ENCODE measurements at regions not wholly inside any gene's neighbourhood (a gene's known extent, or its start where the extent isn't known, plus 50 kb on each side); places are given as distances from the start of the nearest gene placed in this dataset.
"Not testable (repeated sequence)": the region's sequence is repeated elsewhere in the genome, so short reads cannot be mapped to it uniquely, and the experiment has no call there.

- DNase-seq = not testable (repeated sequence)
These were observed 104.5 kb downstream of the ZNF33B start for GRCh38 chr10:42533866-42534265.

GRCh38 chr10:42532996-42533395 lies 105.4 kb downstream of the ZNF33B start:
- DNase-seq = no peak

- no peak for DNase-seq
These were observed 115.3 kb downstream of the ZNF33B start for GRCh38 chr10:42523098-42523497.

DNA sequence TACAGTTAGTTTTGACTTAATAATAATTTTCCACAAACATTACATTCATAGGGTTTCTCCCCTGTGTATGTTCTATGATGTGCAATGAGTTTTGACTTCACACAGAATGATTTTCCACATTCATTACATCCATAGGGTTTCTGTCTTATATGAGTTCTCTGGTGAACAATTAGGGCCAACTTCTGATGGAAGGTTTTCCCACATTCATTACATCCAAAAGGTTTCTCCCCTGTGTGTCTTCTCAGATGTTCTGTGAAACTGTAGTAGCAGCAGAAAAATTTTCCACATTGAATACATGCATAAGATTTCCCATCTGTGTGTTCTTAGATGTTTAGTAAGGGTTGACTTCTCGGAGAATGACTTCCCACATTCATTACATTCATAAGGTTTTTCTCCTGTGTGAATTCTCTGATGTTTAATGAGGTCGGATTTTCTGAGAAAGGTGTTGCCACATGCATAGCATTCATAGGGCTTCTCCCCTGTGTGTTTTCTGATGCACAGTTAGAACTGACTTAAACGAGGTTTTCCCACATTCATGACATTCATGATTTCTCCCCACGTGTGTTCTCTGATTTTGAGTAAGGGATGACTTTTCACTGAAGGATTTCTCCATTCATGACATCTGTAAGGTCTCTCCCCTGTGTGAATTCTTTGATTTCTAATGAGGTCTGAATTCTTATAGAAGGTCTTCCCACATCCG lies 118.5 kb downstream of the ZNF33B start:
- DNase-seq = no peak

DNA sequence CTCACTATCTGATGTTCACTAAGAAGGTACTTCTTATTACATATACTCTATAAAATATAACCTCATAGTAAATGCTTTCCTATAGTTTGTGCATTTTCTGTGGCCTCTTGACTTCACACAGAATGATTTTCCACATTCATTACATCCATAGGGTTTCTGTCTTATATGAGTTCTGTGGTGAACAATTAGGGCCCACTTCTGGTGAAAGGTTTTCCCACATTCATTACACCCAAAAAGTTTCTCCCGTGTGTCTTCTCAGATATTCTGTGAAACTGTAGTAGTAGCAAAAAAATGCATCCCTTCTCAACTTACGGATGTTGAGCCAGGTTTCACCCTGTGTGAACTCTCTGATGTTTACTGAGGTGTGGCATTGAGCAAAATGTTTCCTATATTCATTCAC lies 119.3 kb downstream of the ZNF33B start:
- DNase-seq = no peak

DNA sequence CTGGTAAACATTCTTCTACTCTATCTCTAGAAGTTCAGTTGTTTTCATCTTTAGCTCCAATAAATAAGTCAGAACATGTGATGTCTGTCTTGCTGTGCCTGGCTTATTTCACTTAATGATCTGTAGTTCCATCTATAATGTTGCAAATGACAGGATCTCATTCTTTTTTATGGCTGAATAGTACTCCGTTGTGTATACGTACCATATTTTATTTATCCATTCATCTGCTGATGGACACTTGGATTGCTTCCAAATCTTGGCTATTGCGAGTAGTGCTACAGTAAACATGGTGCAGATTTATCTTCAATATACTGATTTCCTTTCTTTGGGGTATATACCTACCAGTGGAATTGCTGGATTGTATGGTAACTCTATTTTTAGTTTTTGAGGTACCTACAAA lies 124.4 kb downstream of the ZNF33B start:
- no peak for DNase-seq

- DNase-seq = no peak
These were observed 146.6 kb downstream of the ZNF33B start for GRCh38 chr10:42491801-42492200.

- DNase-seq = no peak
These were observed 147.3 kb downstream of the ZNF33B start for GRCh38 chr10:42491001-42491592.

DNA sequence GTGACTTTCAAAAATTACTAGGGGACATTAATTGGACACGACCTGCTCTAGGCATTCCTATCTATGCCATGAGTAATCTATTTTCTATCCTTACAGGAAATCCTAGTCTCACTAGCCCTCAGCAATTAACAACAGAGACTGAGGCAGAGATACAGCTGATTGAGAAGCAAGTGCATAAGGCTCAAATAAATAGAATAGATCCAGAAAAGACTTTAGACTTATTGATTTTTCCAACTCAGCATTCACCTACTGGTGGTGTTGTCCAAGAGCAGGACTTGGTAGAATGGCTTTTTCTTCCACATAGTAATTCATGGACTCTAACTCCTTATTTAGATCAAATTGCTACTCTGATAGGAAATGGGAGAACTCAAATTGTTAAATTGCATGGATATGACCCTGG lies 148.0 kb downstream of the ZNF33B start:
- DNase-seq = no peak

GRCh38 chr10:42488416-42488815 lies 150.0 kb downstream of the ZNF33B start:
- DNase-seq = no peak

GRCh38 chr10:42482411-42482810 lies 156.0 kb downstream of the ZNF33B start:
- no peak for DNase-seq

DNA sequence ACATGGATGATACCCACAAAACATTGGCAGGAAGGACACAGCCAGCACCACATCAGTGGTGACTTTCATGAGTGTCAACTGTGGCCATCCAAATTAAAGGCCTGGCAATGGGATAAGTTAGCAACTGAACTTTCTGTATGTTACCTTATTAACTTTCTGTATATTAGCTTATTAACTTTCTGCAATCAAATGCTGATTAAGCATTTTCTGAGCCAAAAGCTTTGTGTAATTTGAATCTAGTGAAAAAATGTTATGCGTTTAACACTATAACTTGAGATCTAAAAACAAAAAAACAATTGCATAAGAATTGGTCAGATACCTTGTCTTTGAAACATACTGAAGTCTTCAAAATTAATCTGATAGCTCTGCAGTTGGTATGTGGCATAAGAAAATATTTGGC lies 159.3 kb downstream of the ZNF33B start:
- DNase-seq = no peak

DNA sequence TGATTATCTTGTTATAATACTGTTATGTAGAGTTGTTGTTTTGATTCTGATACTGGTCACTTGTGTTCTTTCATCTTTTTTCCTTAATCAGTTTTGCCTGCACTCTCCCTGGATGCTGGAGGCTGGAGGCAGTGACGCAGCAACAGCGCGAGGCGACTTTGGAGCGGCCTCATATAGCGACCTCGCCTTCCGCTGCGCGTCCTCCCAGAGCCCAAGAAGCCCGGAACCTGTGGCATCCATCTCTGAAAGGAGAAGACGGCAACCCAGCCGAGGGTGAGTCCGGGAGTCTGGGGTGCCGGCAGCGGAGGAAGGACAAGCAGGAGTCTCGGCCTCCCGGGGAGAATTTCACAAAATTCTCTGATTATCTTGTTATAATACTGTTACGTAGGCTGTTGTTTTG lies 161.2 kb downstream of the ZNF33B start:
- DNase-seq = no peak

GRCh38 chr10:42476101-42476500 lies 162.3 kb downstream of the ZNF33B start:
- no peak for DNase-seq

DNA sequence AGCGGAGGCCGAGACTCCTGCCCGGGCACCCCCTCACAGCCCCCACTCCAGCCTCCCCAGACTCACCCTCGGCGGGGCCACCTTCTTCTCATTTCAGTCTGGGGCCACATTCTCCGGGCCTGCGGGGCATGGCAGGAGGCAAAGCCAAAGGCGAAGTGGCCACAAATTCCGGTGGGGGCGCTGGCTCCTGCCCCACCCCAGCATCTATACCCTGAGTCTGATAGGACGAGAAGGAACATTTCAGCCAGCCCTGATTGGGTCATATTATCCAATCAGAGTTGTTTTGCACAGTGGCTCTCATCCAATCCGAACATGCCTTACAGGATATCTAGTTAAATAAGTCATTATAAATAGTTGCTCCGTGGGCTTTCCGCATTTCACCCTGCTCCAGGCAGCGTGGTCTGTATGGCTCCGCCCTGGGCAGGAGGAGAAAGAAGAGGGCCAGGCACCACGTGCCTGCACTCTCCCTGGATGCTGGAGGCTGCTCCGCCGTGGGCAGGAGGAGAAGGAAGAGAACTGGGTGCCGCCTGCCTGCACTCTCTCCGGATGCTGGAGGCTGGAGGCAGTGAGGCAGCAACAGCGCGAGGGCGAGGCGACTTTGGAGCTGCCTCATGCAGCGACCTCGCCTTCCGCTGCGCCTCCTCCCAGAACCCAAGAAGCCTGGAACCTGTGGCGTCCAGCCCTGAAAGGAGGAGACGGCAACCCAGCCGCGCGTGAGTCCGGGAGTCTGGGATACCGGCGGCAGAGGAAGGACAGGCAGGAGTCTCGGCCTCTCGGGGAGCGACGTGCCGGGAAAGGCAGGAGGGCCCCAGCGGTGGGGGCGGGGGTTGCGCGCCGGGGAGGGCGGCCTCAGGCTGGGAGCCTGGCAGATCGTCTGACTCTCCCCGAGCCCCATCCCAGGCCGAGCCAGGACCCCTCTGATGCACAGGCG lies 162.9 kb downstream of the ZNF33B start:
- no peak for DNase-seq

GRCh38 chr10:42454313-42454712 lies 184.1 kb downstream of the ZNF33B start:
- DNase-seq = no peak

GRCh38 chr10:42431095-42431494 lies 207.3 kb downstream of the ZNF33B start:
- no peak for DNase-seq

DNA sequence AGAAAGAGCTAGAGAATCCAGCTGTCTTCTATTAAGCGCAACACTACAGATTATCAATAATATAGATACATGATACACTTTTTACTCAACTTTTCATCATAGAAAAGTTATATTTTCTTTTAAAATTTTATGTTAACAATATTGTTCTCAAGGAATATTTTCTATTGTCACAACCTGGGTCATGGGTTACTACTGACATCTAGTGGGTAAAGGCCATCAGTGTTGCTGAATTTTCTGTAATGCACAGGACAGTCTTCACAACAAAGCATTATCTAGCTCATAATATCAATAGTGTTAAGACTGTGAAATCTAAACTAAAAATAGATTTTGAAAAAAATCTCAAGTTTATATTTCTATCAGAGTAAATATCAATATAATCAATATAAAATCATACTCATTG lies 209.8 kb downstream of the ZNF33B start:
- DNase-seq = no peak

GRCh38 chr10:42422911-42423310 lies 215.5 kb downstream of the ZNF33B start:
- DNase-seq = no peak

GRCh38 chr10:42421812-42422211 lies 216.6 kb downstream of the ZNF33B start:
- no peak for DNase-seq

DNA sequence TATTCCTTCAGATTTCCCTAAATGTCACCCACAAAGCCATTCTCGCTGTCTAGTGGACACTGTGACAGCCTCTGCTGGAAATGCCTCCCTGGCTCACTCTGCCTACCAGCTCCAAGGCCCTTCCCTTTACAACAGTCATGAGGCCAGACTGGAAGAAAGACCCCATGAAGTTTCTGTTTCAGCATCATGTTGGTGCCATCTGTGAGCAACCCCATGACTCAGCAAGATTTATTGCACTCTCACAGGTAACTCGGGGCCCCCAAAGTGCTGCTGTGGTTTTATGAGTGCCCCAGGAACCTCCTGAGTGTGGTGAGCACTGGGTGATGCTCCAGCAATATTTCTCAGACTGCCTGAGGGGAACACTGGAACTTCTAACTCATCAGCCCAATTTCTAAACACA lies 218.6 kb downstream of the ZNF33B start:
- DNase-seq = no peak

DNA sequence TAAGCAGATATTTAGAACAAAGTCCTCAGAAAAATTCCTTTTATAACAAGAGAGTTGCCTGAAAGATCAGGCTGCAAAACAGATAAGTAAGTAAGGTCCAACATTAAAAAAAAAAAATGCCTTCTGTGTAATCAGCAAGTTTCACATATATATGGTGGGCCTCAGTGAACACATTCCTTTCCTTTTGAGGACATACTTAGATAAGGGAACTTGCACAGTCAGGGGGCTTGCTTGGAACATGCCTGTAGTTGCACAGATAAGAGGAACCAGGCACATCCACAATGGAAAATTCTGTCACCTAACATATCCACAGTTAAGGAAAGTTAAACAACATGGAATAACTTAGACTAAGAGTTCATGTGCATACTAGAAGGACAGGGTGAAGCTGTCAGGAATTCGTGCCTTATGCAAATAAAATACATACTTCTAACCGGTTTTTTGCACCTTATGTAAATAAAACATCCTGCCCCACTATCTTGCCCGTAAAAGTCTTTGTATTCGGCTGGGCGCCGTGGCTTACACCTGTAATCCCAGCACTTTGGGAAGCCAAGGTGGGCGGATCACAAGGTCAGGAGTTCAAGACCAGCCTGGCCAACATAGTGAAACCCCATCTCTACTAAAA lies 257.3 kb downstream of the ZNF33B start:
- DNase-seq = no peak

- peak; percentile 17 to 49 for DNase-seq
These were observed 270.7 kb downstream of the ZNF33B start for GRCh38 chr10:42367532-42368230.
